HepG2 (cell line): ENCODE measurements at regions not wholly inside any gene's neighbourhood (a gene's known extent, or its start where the extent isn't known, plus 50 kb on each side); places are given as distances from the start of the nearest gene placed in this dataset.

Source experiments
- ATAC-seq: fragments of 200-7000 bp; cut with Tn5 transposase; 3 replicates; pipeline ENCODE4 v1.9.1; 2020; ENCODE audit warnings: mild to moderate bottlenecking, moderate library complexity
- BruUV-seq: library from RNA; stranded (reverse); fragments of 400-500 nt; replicated peaks from 2 replicates; lab custom pipeline; 2021; lab: Mats Ljungman, UMichigan
- CTCF ChIA-PET: fragments of 300-600 bp; formaldehyde crosslinking; extraction: SDS; loops from one replicate; lab custom pipeline; 2021; ENCODE audit warnings: low total read pairs, inconsistent platforms, low intra/inter-chr PET ratio; lab: Yijun Ruan, JAX
- POLR2A ChIA-PET: fragments of 350-600 bp; sonication (Branson Sonifier 250); formaldehyde crosslinking; loops from one replicate; lab custom pipeline; 2020; ENCODE audit warnings: antibody characterized with exemption, inconsistent platforms; lab: Yijun Ruan, JAX
- DNase-seq: peaks from one replicate; pipeline ENCODE4 v3.0.0-alpha.2; 2015; ENCODE audit warnings: low spot score
- FAIRE-seq: peaks from 3 replicates; lab custom pipeline; 2011; peaks lifted over from hg19 to GRCh38; lab: Jason Lieb, UNC
- H2AFZ ChIP-seq: one replicate; pipeline ENCODE4 v1.6.1; 2011; ENCODE audit warnings: low read length, inconsistent platforms
- H3K27ac ChIP-seq: fragments of 300-600 bp; 3 replicates; pipeline ENCODE4 v1.8.0; 2011; ENCODE audit warnings: mixed run types, mild to moderate bottlenecking, mixed read lengths, low read length, inconsistent platforms; ENCODE audit not compliant: insufficient read depth; ENCODE audit errors: extremely low read length
- H3K27me3 ChIP-seq, 2 experiments: fragments of 200-600 bp in 1 of 2; 2 replicates in 1 of 2; 3 replicates in 1 of 2; pipeline versions ENCODE4 v1.6.0 to v1.8.0; 2011; ENCODE audit warnings: low read length in 2 of 2, mild to moderate bottlenecking in 2 of 2, moderate library complexity in 2 of 2, inconsistent platforms in 1 of 2; ENCODE audit not compliant: insufficient read depth in 2 of 2, control insufficient read depth in 1 of 2
- H3K36me3 ChIP-seq, 2 experiments: fragments of 200-600 bp in 1 of 2; replicated peaks in 1 of 2; 2 replicates in 1 of 2; 3 replicates in 1 of 2; pipeline versions ENCODE4 v1.5.1 to v1.8.0; 2011; ENCODE audit warnings: low read length in 2 of 2, inconsistent platforms in 1 of 2; ENCODE audit not compliant: insufficient read depth in 2 of 2, control insufficient read depth in 1 of 2
- H3K4me1 ChIP-seq: 2 replicates; pipeline ENCODE4 v1.5.1; 2012; ENCODE audit warnings: low read length, inconsistent platforms; ENCODE audit not compliant: insufficient read depth
- H3K4me2 ChIP-seq: 2 replicates; pipeline ENCODE4 v1.6.0; 2011; ENCODE audit warnings: low read depth, low read length, inconsistent platforms
- H3K4me3 ChIP-seq, 3 experiments: fragments of 200-600 bp in 1 of 3; sonication (generic), shearing (Covaris generic) in 1 of 3; replicated peaks in 1 of 3; 2 replicates each; pipeline ENCODE4 v1.5.1; 2011 to 2016; ENCODE audit warnings: low read length in 3 of 3, inconsistent platforms in 2 of 3, low read depth in 2 of 3, mild to moderate bottlenecking in 2 of 3, control low read depth in 1 of 3, mixed read lengths in 1 of 3; ENCODE audit not compliant: insufficient read depth in 1 of 3
- H3K79me2 ChIP-seq: one replicate; pipeline ENCODE4 v1.6.1; 2011; ENCODE audit warnings: low read length, inconsistent platforms; ENCODE audit not compliant: insufficient read depth
- H3K9ac ChIP-seq: 2 replicates; pipeline ENCODE4 v1.6.0; 2011; ENCODE audit warnings: mild to moderate bottlenecking, low read depth, low read length, inconsistent platforms; ENCODE audit not compliant: insufficient read depth
- H3K9me3 ChIP-seq: 2 replicates; pipeline ENCODE4 v1.5.1; 2012; ENCODE audit warnings: mild to moderate bottlenecking, low read length
- H4K20me1 ChIP-seq: 2 replicates; pipeline ENCODE4 v1.6.0; 2011; ENCODE audit warnings: inconsistent platforms, mild to moderate bottlenecking, low read length, moderate library complexity; ENCODE audit not compliant: insufficient read depth
- BHLHE40 ChIP-seq: IDR thresholded peaks from 2 replicates; pipeline ENCODE4 v1.6.1; 2011; ENCODE audit warnings: low read length, improper control_type of control experiment
- CCAR2 ChIP-seq: fragments of 200-400 bp; formaldehyde crosslinking; optimal IDR thresholded peaks from 2 replicates; pipeline ENCODE3; 2018; ENCODE audit warnings: low read depth, mild to moderate bottlenecking, low read length, moderate library complexity
- FIP1L1 ChIP-seq: fragments of 200-400 bp; formaldehyde crosslinking; IDR thresholded peaks from 2 replicates; pipeline ENCODE4 v1.6.1; 2018; ENCODE audit warnings: low read depth, mild to moderate bottlenecking, low read length, moderate library complexity, borderline replicate concordance; ENCODE audit not compliant: insufficient read depth
- HNRNPL ChIP-seq: fragments of 200-400 bp; formaldehyde crosslinking; IDR thresholded peaks from 2 replicates; pipeline ENCODE4 v1.6.1; 2017; ENCODE audit warnings: mild to moderate bottlenecking, low read depth, low read length
- KMT2A ChIP-seq: sonication (generic); formaldehyde crosslinking; IDR thresholded peaks from 2 replicates; pipeline ENCODE4 v1.4.0; 2020; ENCODE audit warnings: missing genetic modification reagents
- MBD4 ChIP-seq: IDR thresholded peaks from 2 replicates; pipeline ENCODE4 v1.6.1; 2012; ENCODE audit warnings: low read length, inconsistent platforms, borderline replicate concordance
- NCOA1 ChIP-seq: sonication (generic); formaldehyde crosslinking; IDR thresholded peaks from 2 replicates; pipeline ENCODE4 v1.9.0; 2021; ENCODE audit warnings: missing genetic modification reagents
- RELA ChIP-seq: sonication (generic); formaldehyde crosslinking; IDR thresholded peaks from 2 replicates; pipeline ENCODE4 v1.4.0; 2020; ENCODE audit warnings: missing genetic modification reagents
- SRSF9 ChIP-seq: fragments of 200-400 bp; formaldehyde crosslinking; IDR thresholded peaks from 2 replicates; pipeline ENCODE4 v1.6.1; 2018; ENCODE audit warnings: borderline replicate concordance, mild to moderate bottlenecking, low read depth, low read length; ENCODE audit not compliant: insufficient read depth, poor library complexity, severe bottlenecking
- YEATS4 ChIP-seq: sonication (generic); formaldehyde crosslinking; IDR thresholded peaks from 2 replicates; pipeline ENCODE4 v1.4.0; 2020; ENCODE audit warnings: missing genetic modification reagents, borderline replicate concordance
- ZNF282 ChIP-seq: fragments of 450-650 bp; IDR thresholded peaks from 2 replicates; pipeline ENCODE4 v1.6.1; 2018; ENCODE audit not compliant: partially characterized antibody
- ZNF337 ChIP-seq: sonication (generic); formaldehyde crosslinking; IDR thresholded peaks from 2 replicates; pipeline ENCODE4 v1.5.1; 2020; ENCODE audit warnings: missing genetic modification reagents, low read depth, mild to moderate bottlenecking, borderline replicate concordance
- ZNF350 ChIP-seq: sonication (generic); formaldehyde crosslinking; IDR thresholded peaks from 2 replicates; pipeline ENCODE4 v1.4.0; 2020; ENCODE audit warnings: mild to moderate bottlenecking, low read depth, missing genetic modification reagents, borderline replicate concordance
- ZNF841 ChIP-seq: sonication (generic); formaldehyde crosslinking; IDR thresholded peaks from 2 replicates; pipeline ENCODE4 v1.8.1; 2023; ENCODE audit warnings: missing genetic modification reagents, borderline replicate concordance
- WGBS: methylation state at CpG from one replicate; pipeline ENCODE4 v1.1.6; 2017; ENCODE audit warnings: low lambda C conversion rate; 5-methylcytosine and 5-hydroxymethylcytosine counted together
- in situ Hi-C: cut with HindIII; loops from 2 replicates; pipeline ENCODE4 v1.10.0; 2017; ENCODE audit warnings: low pct_unique_long_range_greater_than_20kb; ENCODE audit not compliant: extremely low pct_ligation_motif_present
- intact Hi-C: fragments of 100-400 bp; cut with micrococcal nuclease; formaldehyde crosslinking; loops from one replicate; pipeline ENCODE4 v1.10.0; 2022; ENCODE audit not compliant: unreplicated experiment
- TF ChIP-seq, protein P1 (sequence below): sonication (generic); formaldehyde crosslinking; IDR thresholded peaks from 2 replicates; pipeline ENCODE4 v1.5.0; 2020; ENCODE audit warnings: missing genetic modification reagents
- TF ChIP-seq, protein P2 (sequence below): conservative IDR thresholded peaks from 2 replicates; pipeline ENCODE4 v1.6.1; 2018; ENCODE audit warnings: missing genetic modification reagents

DNA sequence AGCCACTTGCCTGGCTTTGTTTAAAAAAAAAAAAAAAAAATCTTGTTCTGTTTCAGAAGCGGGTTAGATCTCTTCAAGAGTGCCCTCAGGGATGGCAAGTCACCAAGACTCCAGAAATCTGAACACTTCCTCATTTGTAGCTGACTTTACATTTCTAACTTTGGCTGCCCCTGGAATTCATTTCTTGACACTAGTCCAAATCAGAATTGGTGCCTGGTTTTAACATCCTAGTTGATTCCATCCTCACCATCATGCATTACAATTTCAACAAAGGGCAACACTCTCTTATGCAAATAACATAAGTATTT is 295.5 kb downstream of the RMST start (continued):
- TF ChIP-seq, protein P1, sequence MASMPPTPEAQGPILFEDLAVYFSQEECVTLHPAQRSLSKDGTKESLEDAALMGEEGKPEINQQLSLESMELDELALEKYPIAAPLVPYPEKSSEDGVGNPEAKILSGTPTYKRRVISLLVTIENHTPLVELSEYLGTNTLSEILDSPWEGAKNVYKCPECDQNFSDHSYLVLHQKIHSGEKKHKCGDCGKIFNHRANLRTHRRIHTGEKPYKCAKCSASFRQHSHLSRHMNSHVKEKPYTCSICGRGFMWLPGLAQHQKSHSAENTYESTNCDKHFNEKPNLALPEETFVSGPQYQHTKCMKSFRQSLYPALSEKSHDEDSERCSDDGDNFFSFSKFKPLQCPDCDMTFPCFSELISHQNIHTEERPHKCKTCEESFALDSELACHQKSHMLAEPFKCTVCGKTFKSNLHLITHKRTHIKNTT (CRISPR knock-in tag), result no peak
- TF ChIP-seq YEATS4 (CRISPR knock-in tag) (no peak), ZNF282 (no peak), CCAR2 (no peak), MBD4 (no peak), ZNF337 (CRISPR knock-in tag) (no peak), ZNF841 (CRISPR knock-in tag) (no peak), FIP1L1 (no peak), NCOA1 (CRISPR knock-in tag) (no peak)

DNA sequence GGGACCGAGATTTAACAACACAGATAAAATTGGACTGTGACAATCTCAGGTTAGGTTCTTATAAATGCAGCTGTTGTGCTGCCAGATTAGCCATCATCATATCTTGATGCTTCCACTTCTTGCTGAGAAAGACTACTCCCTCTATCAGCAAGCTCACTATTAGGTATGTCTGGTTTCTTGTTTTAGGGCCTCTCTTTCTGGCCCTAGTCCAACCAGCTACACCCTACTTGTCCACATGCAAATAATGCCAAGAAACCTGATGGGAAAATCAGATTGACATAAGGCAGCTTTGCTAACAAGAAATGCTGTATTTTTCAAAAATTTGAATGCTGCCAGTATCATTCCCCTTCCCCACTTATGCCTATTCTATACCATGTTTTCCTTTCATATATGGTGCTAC is 296.0 kb downstream of the RMST start:
- TF ChIP-seq RELA (CRISPR knock-in tag), result no peak
- TF ChIP-seq KMT2A (CRISPR knock-in tag), result no peak
- TF ChIP-seq, protein P2, sequence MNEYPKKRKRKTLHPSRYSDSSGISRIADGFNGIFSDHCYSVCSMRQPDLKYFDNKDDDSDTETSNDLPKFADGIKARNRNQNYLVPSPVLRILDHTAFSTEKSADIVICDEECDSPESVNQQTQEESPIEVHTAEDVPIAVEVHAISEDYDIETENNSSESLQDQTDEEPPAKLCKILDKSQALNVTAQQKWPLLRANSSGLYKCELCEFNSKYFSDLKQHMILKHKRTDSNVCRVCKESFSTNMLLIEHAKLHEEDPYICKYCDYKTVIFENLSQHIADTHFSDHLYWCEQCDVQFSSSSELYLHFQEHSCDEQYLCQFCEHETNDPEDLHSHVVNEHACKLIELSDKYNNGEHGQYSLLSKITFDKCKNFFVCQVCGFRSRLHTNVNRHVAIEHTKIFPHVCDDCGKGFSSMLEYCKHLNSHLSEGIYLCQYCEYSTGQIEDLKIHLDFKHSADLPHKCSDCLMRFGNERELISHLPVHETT (CRISPR knock-in tag), result no peak
- no peak for TF ChIP-seq SRSF9
- TF ChIP-seq ZNF350 (CRISPR knock-in tag), result no peak
- no peak for TF ChIP-seq BHLHE40
- TF ChIP-seq HNRNPL, result no peak
- ChIA-PET POLR2A (no interaction called here), CTCF (no interaction called here)
- DNase-seq (no peak), ATAC-seq (no peak), FAIRE-seq (no peak)
- Histone ChIP-seq H3K79me2 (no peaks in the 10 kb centered on the region), H3K27me3 (no peaks in the 10 kb centered on the region), H3K4me2 (no peak overlapping the region), H3K27ac (no peak overlapping the region), H2AFZ (no peak overlapping the region), H3K9me3 (peaks cover 18% of the 10 kb centered on the region), H3K36me3 (no peaks in the 10 kb centered on the region), H3K9ac (no peak overlapping the region), H3K4me1 (peaks cover 6% of the 10 kb centered on the region; the same call in 1 of the 2 replicates), H4K20me1 (no peaks in the 10 kb centered on the region), H3K4me3 (no peak overlapping the region)
- intact Hi-C loops, result no loop called here
- no TSS peak for BruUV-seq
- 0% methylated on average over 1 of the region's 1 CpG for WGBS
- in situ Hi-C loops, result no loop called here
